Gastrocnemius medialis (tissue), 4 donors: ENCODE measurements at regions not wholly inside any gene's neighbourhood (a gene's known extent, or its start where the extent isn't known, plus 50 kb on each side); places are given as distances from the start of the nearest gene placed in this dataset.

Source experiments
- ATAC-seq, 2 donors: fragments of 150-250 bp; one replicate each; pipeline ENCODE4 v1.9.1; 2016
- DNase-seq, 2 donors: peaks; one replicate each; pipeline ENCODE4 v3.0.0-alpha.2; 2019
- H3K27ac ChIP-seq, 4 donors: fragments of 200-600 bp; sonication (generic); 1 replicate in 1 of 4; 2 replicates in 3 of 4; pipeline ENCODE4 v1.5.1; 2016 to 2018; ENCODE audit warnings: mild to moderate bottlenecking in 2 of 4, moderate library complexity in 1 of 4
- H3K27me3 ChIP-seq, 3 donors: fragments of 200-600 bp; sonication (generic) in 2 of 3; 1 replicate in 1 of 3; 2 replicates in 2 of 3; pipeline versions ENCODE4 v1.5.1 to v1.6.0; 2016 to 2019; ENCODE audit warnings: mild to moderate bottlenecking in 1 of 3, moderate library complexity in 1 of 3
- H3K36me3 ChIP-seq, 2 donors: fragments of 200-600 bp; sonication (generic) in 1 of 2; one replicate each; pipeline ENCODE4 v1.5.1; 2017 to 2018
- H3K4me1 ChIP-seq, 2 donors: fragments of 200-600 bp; sonication (generic) in 1 of 2; one replicate each; pipeline ENCODE4 v1.5.1; 2016 to 2017; ENCODE audit warnings: mild to moderate bottlenecking in 2 of 2
- H3K4me3 ChIP-seq, 4 donors: fragments of 200-600 bp; sonication (generic) in 3 of 4; 1 replicate in 1 of 4; 2 replicates in 3 of 4; pipeline ENCODE4 v1.5.1; 2016 to 2019; ENCODE audit warnings: mild to moderate bottlenecking in 2 of 4
- H3K9me3 ChIP-seq, 3 donors: fragments of 200-600 bp; sonication (generic) in 2 of 3; 1 replicate in 1 of 3; 2 replicates in 2 of 3; pipeline ENCODE4 v1.5.1; 2016 to 2019
- CTCF ChIP-seq, 5 experiments: fragments of 450-650 bp in 3 of 5; fragments of 200-600 bp in 2 of 5; sonication (generic) in 2 of 5; IDR thresholded peaks in 4 of 5; conservative IDR thresholded peaks in 1 of 5; 1 replicate in 4 of 5; 2 replicates in 1 of 5; pipeline ENCODE4 v1.5.1; 2016 to 2019; ENCODE audit warnings: antibody characterized with exemption in 5 of 5, mild to moderate bottlenecking in 3 of 5, moderate library complexity in 3 of 5
- POLR2A ChIP-seq, 2 donors: fragments of 450-650 bp; IDR thresholded peaks; one replicate each; pipeline ENCODE4 v1.6.1; 2017; ENCODE audit warnings: antibody characterized with exemption in 2 of 2, mild to moderate bottlenecking in 2 of 2, moderate library complexity in 2 of 2
- in situ Hi-C, 4 donors: fragments of 200-750 bp; cut with MboI; loops; one replicate each; pipeline versions ENCODE4 v1.15.0 to v1.8.0; 2017; ENCODE audit warnings: low sequenced_read_pairs in 4 of 4
- intact Hi-C: fragments of 100-400 bp; cut with DNase I; formaldehyde crosslinking; loops from one replicate; pipeline ENCODE4 v1.15.1; 2023; ENCODE audit warnings: low total_unique reads

DNA sequence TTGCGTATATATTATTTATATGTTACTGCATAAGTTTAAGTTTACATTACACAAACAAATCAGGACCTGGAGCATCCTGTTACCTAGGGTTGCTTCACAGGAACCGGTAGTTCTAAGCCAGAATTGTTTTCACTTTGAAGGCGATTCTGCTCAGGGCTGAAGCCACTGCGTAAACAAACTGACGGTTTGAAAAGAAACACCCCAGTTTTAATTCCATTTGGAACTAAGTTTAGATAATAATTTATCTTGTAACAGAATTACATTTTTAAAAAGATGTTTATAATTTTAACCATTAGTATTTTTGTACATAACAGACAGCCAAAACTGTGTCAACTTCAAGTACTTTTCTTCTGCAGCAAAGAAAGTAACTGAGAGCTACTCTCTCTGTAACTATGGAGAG, 282.1 kb upstream of the LYPLAL1 start:
- Histone ChIP-seq H3K36me3 (no peaks in the 10 kb centered on the region), H3K27me3 (no peaks in the 10 kb centered on the region), H3K27ac (no peak overlapping the region), H3K4me1 (no peaks in the 10 kb centered on the region), H3K4me3 (no peak overlapping the region), H3K9me3 (no peaks in the 10 kb centered on the region)
- TF ChIP-seq CTCF (IDR thresholded peaks at IDR 0.05 in 4 of 5, conservative IDR thresholded peaks at IDR 0.05 in 1 of 5) (no peak), POLR2A (IDR thresholded peaks at IDR 0.05) (no peak)
- ATAC-seq (no peak), DNase-seq (no peak)
- intact Hi-C loops (no loop called here), in situ Hi-C loops (no loop called here)

GRCh38 chr1:218895064-218895587, 278.6 kb upstream of the LYPLAL1 start:
- TF ChIP-seq POLR2A (IDR thresholded peaks at IDR 0.05) (no peak), CTCF (IDR thresholded peaks at IDR 0.05 in 4 of 5, conservative IDR thresholded peaks at IDR 0.05 in 1 of 5) (no peak)
- ATAC-seq, result no peak
- in situ Hi-C loops, result no loop called here

DNA sequence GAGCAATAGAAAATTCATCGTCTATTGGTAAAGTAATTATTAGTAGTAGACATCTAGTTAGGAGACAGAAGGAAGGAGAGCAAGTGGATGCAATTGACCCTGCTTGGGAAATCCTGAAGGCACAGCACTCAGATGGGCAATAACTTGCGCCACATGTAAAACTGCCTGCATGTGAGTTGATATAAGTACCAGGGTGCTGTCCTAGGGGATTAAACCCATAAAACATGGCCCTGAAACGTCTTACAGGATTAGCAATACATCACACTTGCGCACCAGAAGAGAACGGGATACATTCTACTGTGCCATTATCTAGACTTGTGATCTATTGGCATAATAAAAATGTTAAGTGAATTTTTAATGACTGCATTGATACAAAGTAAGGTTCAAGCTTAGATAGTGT, 277.5 kb upstream of the LYPLAL1 start:
- intact Hi-C loops, result no loop called here
- in situ Hi-C loops, result no loop called here
- TF ChIP-seq POLR2A (IDR thresholded peaks at IDR 0.05), result no peak
- TF ChIP-seq CTCF (IDR thresholded peaks at IDR 0.05 in 4 of 5, conservative IDR thresholded peaks at IDR 0.05 in 1 of 5), result no peak
- Histone ChIP-seq H3K4me3 (no peak overlapping the region), H3K36me3 (no peaks in the 10 kb centered on the region), H3K27ac (no peak overlapping the region), H3K27me3 (no peaks in the 10 kb centered on the region), H3K9me3 (no peaks in the 10 kb centered on the region), H3K4me1 (no peaks in the 10 kb centered on the region)
- DNase-seq (no peak), ATAC-seq (no peak)

More at GRCh38 chr1:218895064-218895587, 278.6 kb upstream of the LYPLAL1 start:
- no peak for DNase-seq
- H3K27me3 ChIP-seq, result no peaks in the 10 kb centered on the region
- no peak overlapping the region for H3K4me3 ChIP-seq
- no peaks in the 10 kb centered on the region for H3K36me3 ChIP-seq
- no peaks in the 10 kb centered on the region for H3K4me1 ChIP-seq
- H3K27ac ChIP-seq, result no peak overlapping the region
- no peaks in the 10 kb centered on the region for H3K9me3 ChIP-seq
- intact Hi-C loops, result no loop called here

GRCh38 chr1:218898921-218899320, 274.8 kb upstream of the LYPLAL1 start:
- Histone ChIP-seq H3K27ac (no peak overlapping the region), H3K36me3 (no peaks in the 10 kb centered on the region), H3K9me3 (no peaks in the 10 kb centered on the region), H3K4me1 (no peaks in the 10 kb centered on the region), H3K4me3 (no peak overlapping the region), H3K27me3 (no peaks in the 10 kb centered on the region)
- DNase-seq (no peak), ATAC-seq (no peak)
- in situ Hi-C loops (no loop called here), intact Hi-C loops (no loop called here)
- TF ChIP-seq POLR2A (IDR thresholded peaks at IDR 0.05), result no peak
- no peak for TF ChIP-seq CTCF (IDR thresholded peaks at IDR 0.05 in 4 of 5, conservative IDR thresholded peaks at IDR 0.05 in 1 of 5)

GRCh38 chr1:218900615-218901014, 273.1 kb upstream of the LYPLAL1 start:
- TF ChIP-seq CTCF (IDR thresholded peaks at IDR 0.05 in 4 of 5, conservative IDR thresholded peaks at IDR 0.05 in 1 of 5) (no peak), POLR2A (IDR thresholded peaks at IDR 0.05) (no peak)
- intact Hi-C loops, result no loop called here
- in situ Hi-C loops, result no loop called here
- H3K4me1 ChIP-seq, result no peaks in the 10 kb centered on the region
- H3K36me3 ChIP-seq, result no peaks in the 10 kb centered on the region
- H3K27me3 ChIP-seq, result no peaks in the 10 kb centered on the region
- DNase-seq (no peak), ATAC-seq (no peak)
- H3K9me3 ChIP-seq, result no peaks in the 10 kb centered on the region
- H3K4me3 ChIP-seq, result no peak overlapping the region
- H3K27ac ChIP-seq, result no peak overlapping the region
